ENCODE measurements at regions not wholly inside any gene's neighbourhood (a gene's known extent, or its start where the extent isn't known, plus 50 kb on each side); places are given as distances from the start of the nearest gene placed in this dataset.

GRCh38 chr17:20948984-20949777 is 93.6 kb downstream of the USP22 start:
- TF ChIP-seq, protein P1, sequence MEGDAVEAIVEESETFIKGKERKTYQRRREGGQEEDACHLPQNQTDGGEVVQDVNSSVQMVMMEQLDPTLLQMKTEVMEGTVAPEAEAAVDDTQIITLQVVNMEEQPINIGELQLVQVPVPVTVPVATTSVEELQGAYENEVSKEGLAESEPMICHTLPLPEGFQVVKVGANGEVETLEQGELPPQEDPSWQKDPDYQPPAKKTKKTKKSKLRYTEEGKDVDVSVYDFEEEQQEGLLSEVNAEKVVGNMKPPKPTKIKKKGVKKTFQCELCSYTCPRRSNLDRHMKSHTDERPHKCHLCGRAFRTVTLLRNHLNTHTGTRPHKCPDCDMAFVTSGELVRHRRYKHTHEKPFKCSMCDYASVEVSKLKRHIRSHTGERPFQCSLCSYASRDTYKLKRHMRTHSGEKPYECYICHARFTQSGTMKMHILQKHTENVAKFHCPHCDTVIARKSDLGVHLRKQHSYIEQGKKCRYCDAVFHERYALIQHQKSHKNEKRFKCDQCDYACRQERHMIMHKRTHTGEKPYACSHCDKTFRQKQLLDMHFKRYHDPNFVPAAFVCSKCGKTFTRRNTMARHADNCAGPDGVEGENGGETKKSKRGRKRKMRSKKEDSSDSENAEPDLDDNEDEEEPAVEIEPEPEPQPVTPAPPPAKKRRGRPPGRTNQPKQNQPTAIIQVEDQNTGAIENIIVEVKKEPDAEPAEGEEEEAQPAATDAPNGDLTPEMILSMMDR (IDR thresholded peaks at IDR 0.05; ENCODE audit: insufficient read depth, low read length, poor library complexity, severe bottlenecking), result no peak
- no peak overlapping the region for H3K4me3 ChIP-seq (replicated peaks; ENCODE audit: low read depth, low read length)
- no peaks in the 10 kb centered on the region for H3K36me3 ChIP-seq (ENCODE audit: control insufficient read depth, insufficient read depth, low read length)
- peaks cover under 1% of the 10 kb centered on the region for H3K27me3 ChIP-seq (replicated peaks; ENCODE audit: control insufficient read depth, insufficient read depth, low read length)
- no peak for DNase-seq (ENCODE audit: extremely low read depth, insufficient read length)
